ENCODE measurements at regions not wholly inside any gene's neighbourhood (a gene's known extent, or its start where the extent isn't known, plus 50 kb on each side); places are given as distances from the start of the nearest gene placed in this dataset.

- TF ChIP-seq EP300 (IDR thresholded peaks at IDR 0.05) (no peak), CTCF (IDR thresholded peaks at IDR 0.05) (no peak), POLR2A (IDR thresholded peaks at IDR 0.05) (no peak)
These were observed 91.1 kb downstream of the TUBA3C start for GRCh38 chr13:19090495-19090894.
